ENCODE measurements at regions not wholly inside any gene's neighbourhood (a gene's known extent, or its start where the extent isn't known, plus 50 kb on each side); places are given as distances from the start of the nearest gene placed in this dataset.

GRCh38 chr4:125135652-125136051 lies 179.1 kb upstream of the FAT4 start (continued):
- no peak for TF ChIP-seq HDGF (IDR thresholded peaks at IDR 0.05)

- Histone ChIP-seq H3K4me3 (no peak overlapping the region), H3K27me3 (replicated peaks in 1 of 2; ENCODE audit: control insufficient read depth in 2 of 2, insufficient read depth in 2 of 2, low read length in 1 of 2) (no peaks in the 10 kb centered on the region), H2AFZ (ENCODE audit: control insufficient read depth, low read depth, low read length) (no peak overlapping the region), H3K4me1 (ENCODE audit: control insufficient read depth, insufficient read depth, low read length) (no peaks in the 10 kb centered on the region), H3K36me3 (ENCODE audit: control insufficient read depth in 2 of 2, insufficient read depth in 2 of 2, low read length in 1 of 2) (no peaks in the 10 kb centered on the region), H3K4me2 (ENCODE audit: control insufficient read depth, insufficient read depth) (no peak overlapping the region), H4K20me1 (ENCODE audit: control insufficient read depth, insufficient read depth) (no peaks in the 10 kb centered on the region), H3K79me2 (ENCODE audit: control insufficient read depth, insufficient read depth, low read length) (no peaks in the 10 kb centered on the region), H3K9me3 (replicated peaks; ENCODE audit: control insufficient read depth, insufficient read depth, low read length) (no peaks in the 10 kb centered on the region), H3K9ac (ENCODE audit: control insufficient read depth, insufficient read depth, low read length) (no peak overlapping the region), H3K27ac (ENCODE audit: control insufficient read depth, insufficient read depth) (no peak overlapping the region)
- no peak for DNase-seq (ENCODE audit: low read depth, low spot score)
- in situ Hi-C loops (cut with MboI) (no loop called here), intact Hi-C loops (cut with micrococcal nuclease; ENCODE audit: unreplicated experiment) (no loop called here)
- POLR2A ChIA-PET = no interaction called here
- no peak for ATAC-seq
- RAD21 ChIA-PET (ENCODE audit: unreplicated experiment) = no interaction called here
- WGBS (ENCODE audit: insufficient coverage, insufficient replicate concordance, low lambda C conversion rate, missing lambda C conversion rate) = 21% methylated on average over 2 of the region's 2 CpGs
- BruUV-seq (replicated peaks) = no TSS peak
- FAIRE-seq = no peak
- CTCF ChIA-PET = no interaction called here
- SMC1A ChIA-PET (ENCODE audit: uncharacterized antibody, unreplicated experiment) = no interaction called here
- TF ChIP-seq HDAC6 (IDR thresholded peaks at IDR 0.05; ENCODE audit: unreplicated experiment) (no peak), NR2F1 (conservative IDR thresholded peaks at IDR 0.05) (no peak), E2F4 (IDR thresholded peaks at IDR 0.05; ENCODE audit: low read depth, low read length) (no peak), ZBTB33 (IDR thresholded peaks at IDR 0.05) (no peak), CHD1 (IDR thresholded peaks at IDR 0.05; ENCODE audit: low read depth, low read length) (no peak), SREBF2 (IDR thresholded peaks at IDR 0.05; ENCODE audit: low read length) (no peak), USF2 (IDR thresholded peaks at IDR 0.05; ENCODE audit: borderline replicate concordance, low read depth, low read length) (no peak), RFX5 (IDR thresholded peaks at IDR 0.05; ENCODE audit: low read depth, low read length) (no peak), CHD2 (IDR thresholded peaks at IDR 0.05; ENCODE audit: borderline replicate concordance, low read depth, low read length) (no peak), BMI1 (IDR thresholded peaks at IDR 0.05; ENCODE audit: borderline replicate concordance) (no peak), FOXM1 (IDR thresholded peaks at IDR 0.05; ENCODE audit: low read depth, low read length) (no peak), WRNIP1 (IDR thresholded peaks at IDR 0.05; ENCODE audit: borderline replicate concordance, low read depth, low read length) (no peak), BACH1 (IDR thresholded peaks at IDR 0.05; ENCODE audit: borderline replicate concordance) (no peak)
These were observed 182.0 kb upstream of the FAT4 start for GRCh38 chr4:125132729-125133128.

Data from GM12878 (cell line).